ENCODE measurements at regions not wholly inside any gene's neighbourhood (a gene's known extent, or its start where the extent isn't known, plus 50 kb on each side); places are given as distances from the start of the nearest gene placed in this dataset.

DNA sequence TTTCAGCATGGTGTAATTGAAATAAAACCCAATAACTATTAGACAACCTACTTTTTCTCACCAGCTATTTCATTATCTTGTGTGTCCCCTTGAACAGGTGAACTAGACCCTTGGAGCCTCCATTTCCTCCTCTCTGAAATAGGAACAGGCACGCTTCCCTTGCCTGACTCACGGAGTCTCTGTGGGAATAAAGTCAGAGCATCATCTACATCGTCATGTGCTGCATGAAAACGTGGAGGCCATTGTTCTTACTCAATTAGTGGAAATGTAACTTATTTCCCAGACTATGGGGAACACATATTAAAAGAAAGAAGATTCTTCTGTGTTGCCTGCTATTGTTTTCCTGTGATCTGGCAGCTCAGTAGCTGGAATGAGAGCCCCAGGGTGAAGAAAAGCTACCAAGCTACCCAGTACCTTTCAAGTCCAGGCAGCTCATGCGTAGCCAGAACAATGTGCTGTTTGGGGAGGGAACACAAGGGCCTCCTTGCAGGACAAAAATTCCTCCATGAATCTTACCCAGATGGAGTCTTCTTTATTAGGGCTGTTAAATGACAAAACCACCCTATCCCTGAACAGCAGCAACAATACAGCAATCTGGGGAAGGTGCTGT lies 59.8 kb downstream of the SOX11 start:
- no peak for DNase-seq

GRCh38 chr2:5756272-5756671 lies 64.1 kb downstream of the SOX11 start:
- no peak for DNase-seq

DNA sequence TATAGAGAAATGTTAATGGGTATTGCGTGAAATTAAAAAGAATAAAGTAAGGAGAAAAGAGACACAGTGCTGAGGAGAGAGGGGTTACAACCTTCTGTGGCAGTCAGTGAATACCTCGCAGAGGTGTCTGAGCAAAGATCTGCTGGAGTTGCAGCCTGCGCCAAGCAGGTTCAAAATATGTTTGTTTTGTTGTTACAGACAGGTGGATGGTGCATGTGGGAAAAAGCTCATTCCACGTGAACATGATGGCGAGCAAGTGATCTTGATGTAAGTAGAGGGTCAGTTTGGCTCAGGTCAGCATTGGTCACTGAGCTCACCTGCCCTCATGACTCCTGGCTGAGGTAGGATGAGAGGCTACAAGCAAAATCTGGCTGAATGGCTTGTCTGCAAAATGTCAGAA lies 66.2 kb downstream of the SOX11 start:
- no peak for DNase-seq

DNA sequence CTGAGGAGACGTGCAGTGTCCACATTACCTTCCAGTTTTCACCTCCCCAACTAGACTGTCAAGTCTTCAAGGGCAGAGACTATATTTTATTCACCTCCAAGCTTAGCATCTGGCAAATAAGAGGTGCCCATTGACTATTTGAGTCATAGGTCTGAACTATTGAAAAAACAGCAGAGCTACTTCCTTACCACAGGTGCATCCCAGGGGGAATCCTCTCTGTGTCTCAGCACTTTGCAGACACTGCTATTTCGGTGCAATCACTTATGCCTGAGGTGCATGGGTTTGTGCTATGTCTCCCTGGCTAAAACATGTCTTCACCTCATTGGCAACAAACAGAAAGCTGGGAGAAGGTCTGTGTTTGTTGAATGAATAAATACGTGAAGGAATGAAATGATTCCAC lies 67.8 kb downstream of the SOX11 start:
- DNase-seq: no peak

DNA sequence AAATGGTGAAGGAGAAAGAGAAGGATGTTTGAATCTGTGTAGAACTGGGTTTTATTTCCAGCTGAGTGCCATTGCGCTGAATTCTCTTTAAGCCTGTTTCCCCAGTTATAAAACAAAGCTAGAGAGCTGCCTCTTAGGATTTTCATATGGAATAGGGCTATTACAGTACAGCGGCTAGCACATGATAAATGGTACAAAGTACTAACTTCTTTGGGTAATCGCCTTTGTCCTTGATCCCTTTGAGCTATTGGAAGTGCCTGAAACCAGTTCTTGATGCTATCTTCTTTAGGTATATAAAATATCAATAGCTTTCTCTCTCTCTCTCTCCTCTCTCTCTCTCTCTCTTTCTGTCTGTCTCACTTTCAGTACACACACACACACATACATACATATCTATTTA lies 71.3 kb downstream of the SOX11 start:
- no peak for DNase-seq

DNA sequence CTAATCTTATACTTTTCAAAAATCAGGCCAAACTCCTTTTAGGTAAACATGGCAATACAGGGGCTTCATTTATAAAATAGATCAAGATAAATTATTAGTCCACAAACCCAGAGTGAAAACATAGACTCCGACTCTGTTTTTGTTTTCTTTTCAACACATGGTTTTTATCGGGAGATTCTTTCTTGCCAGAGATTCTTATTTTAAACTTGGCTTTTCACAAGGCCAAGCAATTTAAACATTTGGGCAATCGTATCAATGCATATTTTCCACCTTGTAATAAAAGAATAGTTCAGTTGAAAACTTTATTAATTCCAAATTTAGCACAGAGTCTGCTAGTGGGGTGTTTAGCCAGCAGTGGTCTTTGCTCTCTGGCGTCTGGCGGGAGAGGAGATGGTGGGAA lies 71.9 kb downstream of the SOX11 start:
- no peak for DNase-seq

GRCh38 chr2:5766056-5766455 lies 73.9 kb downstream of the SOX11 start:
- DNase-seq: no peak

DNA sequence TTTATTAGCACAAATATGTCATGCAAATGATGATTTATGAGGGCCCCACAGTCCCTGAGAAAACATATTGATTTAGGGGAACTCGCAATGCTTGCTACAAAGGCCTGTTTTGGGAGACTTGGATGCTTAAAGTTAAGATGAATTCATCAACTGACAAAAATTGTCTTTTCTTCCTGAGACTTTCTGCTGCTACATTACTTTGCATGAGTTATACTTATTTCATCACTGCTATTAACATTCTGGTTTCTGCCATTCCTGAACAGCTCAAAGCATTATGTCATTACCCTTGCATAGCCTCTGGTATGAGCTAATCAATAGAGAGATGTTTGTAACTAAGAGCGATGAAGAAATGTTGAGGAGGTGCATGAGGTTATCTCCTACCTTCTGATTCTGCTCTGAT lies 74.4 kb downstream of the SOX11 start:
- DNase-seq: no peak

DNA sequence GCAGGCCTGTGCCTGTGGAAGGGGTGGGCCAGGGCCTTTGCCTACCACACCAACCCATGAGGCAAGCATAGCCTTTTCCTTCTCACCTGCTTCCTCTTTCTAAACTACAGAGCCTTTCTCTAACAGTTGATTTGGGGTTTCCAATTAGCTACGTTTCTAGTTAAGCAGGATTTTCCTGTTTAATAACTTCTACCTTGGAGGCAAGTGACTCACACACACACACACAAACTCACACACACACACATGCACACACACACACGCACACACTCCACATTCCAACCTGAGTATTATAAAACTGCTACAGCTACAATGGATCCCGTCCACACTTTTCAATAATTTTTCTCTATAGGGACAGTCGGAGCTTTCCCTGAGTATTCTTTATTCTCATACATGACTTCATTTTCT lies 84.9 kb downstream of the SOX11 start:
- no peak for DNase-seq

GRCh38 chr2:5781679-5782078 lies 89.5 kb downstream of the SOX11 start:
- no peak for DNase-seq

GRCh38 chr2:5782103-5782502 lies 89.9 kb downstream of the SOX11 start:
- no peak for DNase-seq

DNA sequence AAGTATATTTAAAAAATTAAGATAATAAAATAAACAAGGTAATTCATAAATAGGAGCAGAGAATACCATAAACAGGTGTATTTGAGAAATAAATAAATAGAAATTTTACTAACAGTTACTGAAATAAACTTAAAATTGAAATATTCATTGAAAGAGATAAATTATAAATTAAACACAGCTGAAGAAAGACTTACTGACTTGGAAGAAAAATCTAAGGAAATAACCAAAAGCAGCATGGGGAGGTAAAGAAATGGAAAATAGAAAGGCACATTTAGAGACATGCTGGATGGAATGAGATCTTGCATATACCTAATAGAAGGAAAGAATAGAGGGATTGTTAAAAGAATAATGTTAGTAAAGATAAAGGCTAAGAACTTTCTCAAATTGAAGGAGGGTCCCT lies 96.3 kb downstream of the SOX11 start:
- no peak for DNase-seq

- DNase-seq: no peak
Measured at GRCh38 chr2:5791371-5791770, 99.2 kb downstream of the SOX11 start.

GRCh38 chr2:5794012-5794411 lies 101.8 kb downstream of the SOX11 start:
- no peak for DNase-seq

DNA sequence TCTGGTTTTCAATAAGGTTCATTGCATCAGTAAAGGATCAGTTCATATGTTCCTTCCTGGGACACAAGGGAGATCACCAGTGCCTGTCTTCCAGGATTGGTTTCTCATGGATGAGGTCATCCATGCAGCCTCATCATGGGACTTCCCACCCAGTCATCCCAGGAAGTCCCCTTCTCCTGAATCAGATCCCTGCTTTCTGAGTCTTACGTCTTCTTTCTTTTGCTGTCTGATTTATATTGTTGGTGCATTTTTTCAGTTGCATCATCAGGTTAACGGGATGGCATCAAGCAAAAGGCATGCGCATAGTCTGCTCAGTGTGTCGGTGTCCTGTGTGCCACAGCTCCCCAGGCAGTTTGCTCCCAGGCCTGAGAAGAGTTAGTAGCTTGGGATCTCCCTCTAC lies 105.9 kb downstream of the SOX11 start:
- no peak for DNase-seq

GRCh38 chr2:5799348-5799747 lies 107.2 kb downstream of the SOX11 start:
- no peak for DNase-seq

- DNase-seq: no peak
Measured at GRCh38 chr2:5803547-5803946, 111.4 kb downstream of the SOX11 start.

DNA sequence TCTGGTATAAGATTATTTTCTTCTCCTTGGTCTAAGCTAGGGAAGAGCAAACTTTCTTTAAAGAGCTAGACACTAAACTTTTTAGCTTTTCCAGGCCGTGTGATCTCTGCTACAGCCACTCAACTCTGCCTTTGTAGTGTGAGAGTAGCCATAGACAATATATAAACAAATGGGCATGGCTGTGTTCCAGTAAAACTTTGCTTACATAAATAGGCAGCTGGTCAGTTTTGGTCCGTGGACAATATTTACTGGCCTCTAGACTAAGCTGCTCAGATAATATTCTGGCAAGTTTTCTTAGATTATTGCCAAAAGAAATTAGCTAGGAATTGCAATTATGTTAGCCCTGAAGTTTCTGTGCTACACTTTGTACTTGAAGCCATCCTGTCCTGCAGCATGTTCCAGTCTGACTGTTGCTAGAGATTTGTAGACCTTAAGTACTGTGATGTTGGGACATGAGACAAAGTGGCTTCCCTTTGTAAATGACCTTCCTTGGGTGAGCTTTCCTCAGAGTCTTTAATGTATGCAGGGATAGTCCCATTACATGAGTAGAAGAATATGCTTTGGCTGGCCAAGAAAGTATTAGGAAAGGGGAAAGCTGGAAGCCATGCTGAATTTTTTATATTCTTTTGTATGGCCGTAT lies 126.9 kb downstream of the SOX11 start:
- DNase-seq: no peak

- no peak for DNase-seq
Measured at GRCh38 chr2:5824126-5824525, 131.9 kb downstream of the SOX11 start.

DNA sequence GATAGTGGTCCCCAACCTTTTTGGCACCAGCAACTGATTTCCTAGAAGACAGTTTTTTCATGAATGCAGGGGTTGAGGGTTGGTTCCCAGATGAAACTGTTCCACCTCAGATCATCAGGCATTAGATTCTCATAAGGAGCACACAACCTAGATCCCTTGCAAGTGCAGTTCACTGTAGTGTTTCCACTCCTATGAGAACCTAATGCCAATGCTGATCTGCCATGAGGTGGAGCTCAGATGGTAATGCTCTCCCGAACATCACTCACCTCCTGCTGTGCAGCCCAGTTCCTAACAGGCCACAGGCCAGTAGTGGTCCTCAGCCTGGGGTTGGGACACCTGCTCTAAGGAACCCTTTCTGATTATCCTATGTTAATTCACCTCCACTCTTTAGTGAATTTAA lies 133.5 kb downstream of the SOX11 start:
- no peak for DNase-seq

GRCh38 chr2:5826979-5827655 lies 134.9 kb downstream of the SOX11 start:
- no peak for DNase-seq

GRCh38 chr2:5834501-5834900 lies 142.3 kb downstream of the SOX11 start:
- no peak for DNase-seq

- peak; percentile 61 for DNase-seq
Measured at GRCh38 chr2:5839550-5839949, 147.4 kb downstream of the SOX11 start.

DNA sequence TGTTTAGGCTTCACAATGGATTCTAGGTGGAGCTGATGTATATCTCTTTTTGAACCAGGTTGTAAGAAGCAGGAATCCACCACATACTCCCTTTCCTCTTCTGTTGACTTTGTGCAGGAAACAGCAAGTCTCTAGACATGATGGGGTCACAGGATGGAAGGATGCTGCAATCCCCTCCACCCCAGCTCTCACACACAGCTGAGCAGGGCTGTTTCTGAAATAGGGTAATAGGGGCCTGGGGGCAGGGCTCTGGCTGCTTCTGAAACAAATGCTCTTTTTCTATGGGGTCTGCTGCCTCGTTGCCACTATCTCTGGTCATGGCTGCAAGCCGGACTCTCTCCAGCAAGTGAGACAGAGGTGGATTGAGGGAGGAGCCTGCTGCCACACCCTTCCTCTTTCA lies 148.9 kb downstream of the SOX11 start:
- DNase-seq: no peak

- no peak for DNase-seq
Measured at GRCh38 chr2:5842326-5842725, 150.1 kb downstream of the SOX11 start.
